HG03039 (cell line): ENCODE measurements at regions not wholly inside any gene's neighbourhood (a gene's known extent, or its start where the extent isn't known, plus 50 kb on each side); places are given as distances from the start of the nearest gene placed in this dataset.
"Not testable (repeated sequence)": the region's sequence is repeated elsewhere in the genome, so short reads cannot be mapped to it uniquely, and the experiment has no call there.

ENCODE experiments used
- ATAC-seq: cut with Tn5 transposase; IDR thresholded peaks from one replicate; pipeline ENCODE4 v1.9.1; 2021; ENCODE audit warnings: mild to moderate bottlenecking, moderate library complexity; ENCODE audit not compliant: unreplicated experiment

GRCh38 chr4:81611221-81611620, 139.5 kb upstream of the RASGEF1B start:
- ATAC-seq: no peak

DNA sequence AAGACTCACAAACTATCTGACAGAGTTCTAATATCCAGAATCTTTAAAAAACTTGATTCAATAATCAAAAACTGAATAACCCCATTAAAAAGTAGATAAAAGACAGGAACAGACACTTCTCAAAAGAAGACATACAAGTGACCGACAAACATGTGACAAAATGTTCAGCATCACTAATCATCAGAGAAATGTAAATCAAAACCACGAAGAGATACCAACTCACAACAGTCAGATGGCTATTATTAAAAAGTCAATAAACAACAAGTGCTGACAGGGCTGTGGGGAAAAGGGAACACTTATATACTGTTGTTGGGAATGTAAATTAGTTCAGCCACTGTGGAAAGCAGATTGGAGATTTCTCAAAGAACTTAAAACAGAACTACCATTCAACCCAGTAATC, 138.1 kb upstream of the RASGEF1B start:
- ATAC-seq: no peak

DNA sequence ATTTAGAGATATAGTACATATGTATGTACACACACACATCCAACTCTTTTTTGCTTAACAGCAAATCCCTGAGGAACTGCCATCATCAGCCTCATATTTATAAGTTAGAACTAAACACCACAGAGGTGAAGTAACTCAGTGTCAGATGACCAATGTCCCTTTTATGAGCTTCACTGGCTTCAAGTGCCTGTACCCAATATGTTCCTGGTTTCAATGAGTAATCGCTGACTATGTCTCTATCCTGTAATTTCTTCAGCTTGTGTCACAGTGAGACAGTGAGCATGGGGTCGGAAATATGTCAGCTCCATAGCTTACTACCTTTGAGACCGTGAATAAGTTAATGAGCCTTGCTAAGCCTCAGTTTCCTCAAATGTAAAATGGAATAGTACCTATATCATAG, 136.2 kb upstream of the RASGEF1B start:
- ATAC-seq: no peak

- no peak for ATAC-seq
These were observed 135.2 kb upstream of the RASGEF1B start for GRCh38 chr4:81606801-81607501.

DNA sequence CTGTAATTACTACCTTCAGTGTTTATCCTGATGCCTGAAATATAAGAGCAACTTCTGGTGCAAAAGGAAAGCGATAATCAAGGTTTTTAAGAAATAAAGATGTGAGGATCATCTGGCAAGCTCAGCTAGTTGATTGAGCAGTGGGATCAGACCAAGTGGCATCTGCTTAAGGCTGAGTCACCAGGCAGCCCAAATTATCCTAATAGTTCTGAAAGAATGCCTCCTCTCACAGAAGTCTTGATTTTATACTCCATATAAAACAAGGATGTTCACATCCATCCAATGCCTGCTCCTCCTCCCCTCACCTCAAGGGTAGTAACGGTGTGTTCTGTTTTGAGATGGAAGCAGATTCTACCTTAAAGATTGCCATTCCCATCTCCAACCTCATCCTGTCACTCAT, 134.5 kb upstream of the RASGEF1B start:
- no peak for ATAC-seq

GRCh38 chr4:81605271-81605670, 133.6 kb upstream of the RASGEF1B start:
- no peak for ATAC-seq

DNA sequence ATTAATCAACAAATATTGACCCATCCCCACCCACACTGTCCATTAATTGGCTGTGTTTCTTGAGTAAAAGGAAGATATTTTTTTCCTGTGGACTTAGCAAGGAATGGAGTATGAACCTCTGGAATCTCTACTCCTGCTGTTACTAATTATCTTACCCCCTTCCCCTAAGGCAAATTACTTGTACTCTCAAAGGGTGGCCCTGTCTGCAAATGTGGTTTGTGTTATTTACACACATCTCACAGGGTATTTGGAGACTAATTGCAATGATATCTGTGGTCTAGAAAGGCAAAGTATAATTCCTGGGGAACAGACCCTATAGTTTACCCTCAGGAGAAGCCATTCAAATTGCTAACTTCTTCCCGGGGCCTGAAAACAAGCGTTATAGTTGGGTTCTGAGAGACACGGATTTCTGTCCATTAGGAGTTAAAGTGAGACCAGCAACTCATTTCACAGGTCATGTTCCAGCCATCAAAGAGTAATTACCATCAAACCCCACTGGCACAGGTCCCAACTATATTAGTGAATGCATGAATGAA, 133.0 kb upstream of the RASGEF1B start:
- no peak for ATAC-seq

GRCh38 chr4:81602854-81603253, 131.1 kb upstream of the RASGEF1B start:
- ATAC-seq: no peak

DNA sequence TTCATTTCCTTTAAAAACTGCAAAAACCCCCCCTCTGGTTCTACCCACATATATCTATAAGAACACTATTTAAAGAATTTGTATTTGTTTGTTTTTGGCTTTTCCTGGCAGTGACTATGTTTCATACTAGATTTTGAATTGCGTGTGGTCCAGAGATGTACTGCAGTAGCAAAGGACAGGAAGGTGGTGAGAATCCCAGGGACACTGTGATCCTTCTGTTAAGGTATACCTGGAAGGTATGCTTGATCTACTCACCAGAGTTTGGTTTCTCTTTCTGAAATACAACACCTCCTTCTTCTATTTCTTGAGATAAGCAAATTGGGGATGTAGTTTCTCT, 129.6 kb upstream of the RASGEF1B start:
- ATAC-seq: no peak

DNA sequence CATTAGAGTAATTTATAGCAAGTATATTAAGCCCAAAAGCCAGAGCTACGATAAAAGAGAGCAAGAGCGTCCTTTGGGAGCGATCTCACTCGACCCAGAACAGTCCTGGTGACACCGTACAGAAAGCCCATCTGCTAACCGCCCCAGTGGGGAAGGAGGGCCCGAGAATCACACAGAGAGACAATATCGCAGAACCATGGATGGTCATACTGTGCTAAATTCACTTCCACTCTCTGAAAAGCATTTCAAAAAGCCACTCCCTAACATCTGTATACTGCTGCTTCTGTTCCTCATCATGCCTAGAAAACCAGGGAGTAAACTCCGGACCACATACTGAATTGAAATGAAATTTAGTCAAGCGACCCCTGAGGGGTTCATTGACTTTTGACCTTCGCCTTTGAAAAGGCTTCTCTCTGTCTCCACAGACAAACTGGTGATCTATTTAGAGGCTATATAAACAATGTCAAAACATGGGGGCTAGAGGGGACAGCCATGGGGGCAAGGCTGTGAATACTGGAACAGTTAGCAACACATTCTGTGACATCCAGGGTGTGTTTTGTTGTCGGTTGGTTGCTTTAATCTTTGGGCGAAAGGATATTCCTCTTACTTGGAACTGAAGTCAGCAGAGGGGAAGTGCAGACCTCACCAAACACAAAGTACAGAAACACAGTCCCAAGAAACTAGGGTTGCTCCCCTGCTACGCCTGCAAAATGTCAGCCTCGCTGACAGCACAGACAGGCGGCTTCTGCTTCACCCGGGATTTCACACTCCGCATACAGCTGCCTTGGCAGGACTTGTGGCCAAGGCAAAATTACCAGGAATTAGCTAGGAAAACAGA, 129.0 kb upstream of the RASGEF1B start:
- ATAC-seq: no peak

- ATAC-seq: no peak
These were observed 128.2 kb upstream of the RASGEF1B start for GRCh38 chr4:81599742-81600380.

DNA sequence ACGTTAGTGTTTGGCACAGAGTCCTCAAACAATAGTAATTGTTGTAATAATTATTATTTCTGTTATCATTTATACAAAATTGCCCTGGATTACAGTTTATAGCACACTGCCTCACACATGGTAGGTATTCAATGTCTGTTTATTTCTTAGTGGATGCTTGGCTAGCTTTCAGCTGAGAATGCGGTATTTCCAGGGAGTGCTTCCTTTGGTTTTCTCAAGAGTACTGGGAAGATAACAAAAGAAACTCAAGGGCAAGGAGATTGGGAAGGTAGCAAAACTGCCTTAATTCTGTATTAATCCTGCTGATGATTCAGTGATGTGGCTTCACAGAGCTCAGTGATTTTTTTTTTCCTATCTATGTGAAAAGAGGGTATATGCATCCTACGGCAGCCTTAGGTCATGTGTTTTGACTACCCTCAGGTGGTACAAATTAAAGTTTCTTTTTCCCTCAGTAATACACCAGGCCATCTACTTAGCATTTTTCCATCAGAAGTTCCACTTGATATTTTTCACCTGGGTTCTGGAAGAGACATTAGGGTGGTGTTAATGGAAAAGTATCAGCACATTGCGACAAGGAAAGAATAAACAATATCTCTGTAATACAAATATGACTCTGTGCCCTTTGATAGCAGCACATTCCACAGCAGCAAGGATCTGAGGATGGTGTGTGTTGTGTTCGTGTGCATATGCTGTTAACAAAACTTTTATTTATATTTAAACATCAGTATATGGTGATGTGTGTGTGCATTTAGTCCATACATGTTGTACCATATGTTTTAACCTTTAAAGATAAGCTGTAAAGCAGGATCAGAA, 124.3 kb upstream of the RASGEF1B start:
- no peak for ATAC-seq

GRCh38 chr4:81595287-81595686, 123.6 kb upstream of the RASGEF1B start:
- ATAC-seq: no peak

DNA sequence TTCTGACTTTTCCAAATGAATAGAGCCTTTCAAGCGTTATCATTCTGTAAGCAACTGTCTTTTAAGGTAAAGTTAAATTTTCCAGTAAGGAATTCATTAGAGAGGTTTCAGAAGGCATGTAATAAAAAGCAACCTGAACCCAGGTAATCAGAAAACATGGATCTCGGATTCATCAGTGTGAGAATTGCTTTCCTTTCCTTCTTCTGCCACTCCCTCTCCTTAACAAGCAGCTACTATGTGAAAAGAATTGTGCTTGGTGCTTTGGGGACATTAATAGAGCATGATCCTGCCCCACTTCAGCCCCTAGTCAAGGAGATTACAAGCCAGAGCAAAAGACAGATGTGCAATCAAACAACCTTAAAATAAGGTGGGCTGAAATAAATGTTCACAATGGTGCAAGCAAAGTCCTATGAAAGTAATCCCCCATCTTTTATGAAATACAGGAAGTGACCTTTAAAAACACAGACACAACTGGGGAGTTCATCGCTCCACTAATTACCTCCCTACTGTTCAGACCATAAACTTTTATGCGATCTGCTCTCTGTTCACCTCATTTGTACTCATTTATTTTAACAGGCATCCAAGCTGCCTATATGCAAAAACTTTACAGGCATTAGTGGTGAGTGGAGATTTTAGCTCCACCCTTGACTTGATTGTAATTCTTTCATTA, 122.9 kb upstream of the RASGEF1B start:
- no peak for ATAC-seq

- ATAC-seq: no peak
These were observed 121.0 kb upstream of the RASGEF1B start for GRCh38 chr4:81592701-81593100.

- no peak for ATAC-seq
These were observed 118.9 kb upstream of the RASGEF1B start for GRCh38 chr4:81590596-81590995.

DNA sequence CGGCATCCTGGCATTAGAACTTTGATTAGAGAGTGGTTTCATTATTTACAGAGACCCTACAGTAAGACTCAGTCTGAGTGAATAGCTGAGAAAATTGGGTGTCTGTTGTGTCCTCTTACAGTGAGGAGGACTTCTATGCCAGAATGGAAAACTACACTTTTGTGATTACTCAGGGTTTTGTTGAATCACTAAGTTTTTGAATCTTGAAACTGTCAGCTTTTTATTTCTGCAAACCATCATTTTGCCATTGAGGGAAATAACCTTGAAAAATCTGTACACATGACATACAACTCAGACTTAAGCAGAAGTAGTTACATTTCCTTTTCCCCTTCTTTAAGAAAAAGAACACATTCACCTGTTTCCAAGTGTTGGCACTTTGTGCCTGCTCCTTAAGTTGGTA, 117.6 kb upstream of the RASGEF1B start:
- no peak for ATAC-seq

DNA sequence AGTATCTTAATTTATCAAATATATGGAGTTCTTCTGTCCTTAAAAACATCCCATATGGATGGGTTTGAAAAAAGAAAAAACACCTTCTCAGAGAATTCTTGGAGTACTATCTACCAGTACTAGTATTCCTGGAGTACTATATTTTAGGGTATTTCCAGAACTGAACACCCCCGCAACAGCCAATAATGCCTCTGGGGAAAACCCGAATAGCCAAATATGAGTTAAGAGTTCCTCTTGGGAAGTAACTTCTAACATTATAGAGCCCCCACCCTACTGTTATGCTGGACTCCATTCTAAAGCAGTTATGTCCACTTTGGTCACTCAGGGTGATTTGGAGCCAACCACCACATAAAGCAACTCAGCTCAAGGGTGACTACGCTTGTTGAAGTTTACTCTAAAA, 115.0 kb upstream of the RASGEF1B start:
- no peak for ATAC-seq

- ATAC-seq: not testable (repeated sequence)
These were observed 109.3 kb upstream of the RASGEF1B start for GRCh38 chr4:81580994-81581374.

DNA sequence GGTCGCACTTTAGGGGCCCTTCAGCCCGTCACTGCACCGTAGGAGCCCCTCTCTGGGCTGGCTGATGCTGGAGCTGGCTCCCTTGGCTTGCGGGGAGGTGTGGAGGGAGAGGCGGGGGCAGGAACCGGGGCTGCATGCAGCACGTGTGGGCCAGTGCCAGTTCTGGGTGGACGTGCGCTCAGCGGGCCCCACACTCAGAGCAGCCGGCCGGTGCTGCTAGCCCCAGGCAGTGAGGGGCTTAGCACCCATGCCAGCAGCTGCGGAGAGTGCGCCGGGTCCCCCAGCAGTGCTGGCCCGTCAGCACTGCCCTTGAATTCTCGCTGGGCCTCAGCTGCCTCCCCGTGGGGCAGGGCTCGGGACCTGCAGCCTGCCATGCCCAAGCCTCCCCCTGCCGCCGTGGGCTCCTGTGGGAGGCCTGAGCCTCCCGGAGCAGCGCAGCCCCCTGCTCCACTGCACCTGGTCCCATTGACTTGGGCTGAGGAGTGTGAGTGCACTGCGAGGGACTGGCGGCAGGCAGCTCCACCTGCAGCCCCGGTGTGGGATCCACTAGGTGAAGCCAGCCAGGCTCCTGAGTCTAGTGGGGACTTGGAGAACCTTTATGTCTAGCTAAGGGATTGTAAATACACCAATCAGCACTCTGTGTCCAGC, 108.8 kb upstream of the RASGEF1B start:
- no peak for ATAC-seq
